Subcutaneous abdominal adipose tissue (tissue), 5 donors: ENCODE measurements at regions not wholly inside any gene's neighbourhood (a gene's known extent, or its start where the extent isn't known, plus 50 kb on each side); places are given as distances from the start of the nearest gene placed in this dataset.

Source experiments
- H3K27ac ChIP-seq: one replicate; pipeline ENCODE4 v1.7.0; 2013; ENCODE audit warnings: low read depth, mild to moderate bottlenecking, inconsistent platforms, low read length, moderate library complexity
- H3K27me3 ChIP-seq, 5 donors: one replicate each; pipeline ENCODE4 v1.7.0; 2013; ENCODE audit warnings: low read length in 5 of 5, inconsistent platforms in 1 of 5; ENCODE audit not compliant: control insufficient read depth in 5 of 5, insufficient read depth in 4 of 5
- H3K36me3 ChIP-seq, 5 donors: one replicate each; pipeline ENCODE4 v1.7.0; 2013; ENCODE audit warnings: low read length in 5 of 5; ENCODE audit not compliant: control insufficient read depth in 5 of 5, insufficient read depth in 5 of 5
- H3K4me1 ChIP-seq, 5 donors: one replicate each; pipeline ENCODE4 v1.7.0; 2013; ENCODE audit warnings: low read length in 5 of 5, mild to moderate bottlenecking in 3 of 5, moderate library complexity in 1 of 5; ENCODE audit not compliant: control insufficient read depth in 5 of 5, insufficient read depth in 5 of 5
- H3K4me3 ChIP-seq, 5 donors: one replicate each; pipeline ENCODE4 v1.7.0; 2013; ENCODE audit warnings: low read length in 5 of 5, low read depth in 1 of 5
- H3K9ac ChIP-seq, 5 donors: one replicate each; pipeline ENCODE4 v1.7.0; 2013; ENCODE audit warnings: low read length in 5 of 5, mild to moderate bottlenecking in 4 of 5, moderate library complexity in 3 of 5
- H3K9me3 ChIP-seq, 5 donors: one replicate each; pipeline ENCODE4 v1.7.0; 2013; ENCODE audit warnings: low read length in 5 of 5; ENCODE audit not compliant: control insufficient read depth in 5 of 5
- donor health status: healthy.
- donor health status: healthy.
- donor health status: healthy.
- donor health status: healthy.
- donor health status: healthy.

GRCh38 chr15:39458131-39458530 lies 122.7 kb upstream of the THBS1 start:
- Histone ChIP-seq H3K9ac (no peak overlapping the region), H3K27me3 (no peaks in the 10 kb centered on the region), H3K27ac (no peak overlapping the region), H3K4me1 (peaks cover 2 to 35% (median 27%) of the 10 kb centered on the region in 5 donors), H3K36me3 (no peaks in the 10 kb centered on the region), H3K9me3 (no peaks in the 10 kb centered on the region), H3K4me3 (no peak overlapping the region)

GRCh38 chr15:39459548-39459947 lies 121.3 kb upstream of the THBS1 start:
- H3K27me3 ChIP-seq: no peaks in the 10 kb centered on the region
- H3K36me3 ChIP-seq: no peaks in the 10 kb centered on the region
- no peaks in the 10 kb centered on the region for H3K9me3 ChIP-seq
- H3K4me1 ChIP-seq: peaks cover 2 to 34% (median 21%) of the 10 kb centered on the region in 5 donors
- no peak overlapping the region for H3K4me3 ChIP-seq
- H3K9ac ChIP-seq: no peak overlapping the region
- H3K27ac ChIP-seq: no peak overlapping the region

GRCh38 chr15:39460748-39461147 lies 120.1 kb upstream of the THBS1 start:
- Histone ChIP-seq H3K9ac (no peak overlapping the region), H3K36me3 (no peaks in the 10 kb centered on the region), H3K4me1 (peaks cover 2 to 33% (median 13%) of the 10 kb centered on the region in 5 donors), H3K9me3 (peaks cover 0 to 3% (median 0%) of the 10 kb centered on the region in 5 donors), H3K4me3 (no peak overlapping the region), H3K27me3 (no peaks in the 10 kb centered on the region), H3K27ac (no peak overlapping the region)

GRCh38 chr15:39461536-39462130 lies 119.2 kb upstream of the THBS1 start:
- Histone ChIP-seq H3K36me3 (no peaks in the 10 kb centered on the region), H3K9ac (no peak overlapping the region), H3K4me3 (no peak overlapping the region), H3K27me3 (no peaks in the 10 kb centered on the region), H3K9me3 (peaks cover 0 to 3% (median 0%) of the 10 kb centered on the region in 5 donors), H3K27ac (no peak overlapping the region), H3K4me1 (peaks cover 2 to 35% (median 6%) of the 10 kb centered on the region in 5 donors)

DNA sequence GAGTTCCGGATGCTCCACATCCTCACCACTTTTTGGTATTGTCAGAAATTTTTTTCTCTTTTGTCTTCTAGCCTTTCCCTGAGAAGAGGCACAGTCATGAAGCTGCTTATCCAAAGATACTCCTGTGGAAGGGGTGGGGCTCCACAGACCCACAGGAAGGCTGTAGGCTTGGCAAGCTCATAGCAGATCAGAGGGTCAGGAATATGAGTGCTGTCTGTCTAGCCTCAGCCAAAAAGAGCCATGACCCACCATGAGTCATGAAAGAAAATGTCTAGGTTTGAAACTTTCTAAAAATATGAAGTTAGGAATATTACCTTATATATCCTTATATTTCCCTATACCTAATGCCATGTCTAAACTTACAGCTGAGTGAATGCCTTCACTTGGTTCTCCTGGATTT lies 118.2 kb upstream of the THBS1 start:
- H3K4me1 ChIP-seq: peaks cover 0 to 37% (median 5%) of the 10 kb centered on the region in 5 donors
- no peak overlapping the region for H3K9ac ChIP-seq
- no peak overlapping the region for H3K4me3 ChIP-seq
- no peaks in the 10 kb centered on the region for H3K27me3 ChIP-seq
- peaks cover 0 to 3% (median 0%) of the 10 kb centered on the region in 5 donors for H3K9me3 ChIP-seq
- no peaks in the 10 kb centered on the region for H3K36me3 ChIP-seq
- no peak overlapping the region for H3K27ac ChIP-seq

- H3K4me1 ChIP-seq: peaks cover 0 to 35% (median 5%) of the 10 kb centered on the region in 5 donors
- no peak overlapping the region for H3K4me3 ChIP-seq
- H3K9me3 ChIP-seq: peaks cover 0 to 3% (median 0%) of the 10 kb centered on the region in 5 donors
- no peak overlapping the region for H3K9ac ChIP-seq
- no peaks in the 10 kb centered on the region for H3K36me3 ChIP-seq
- H3K27ac ChIP-seq: peak overlapping the region; percentile 32
- no peaks in the 10 kb centered on the region for H3K27me3 ChIP-seq
Measured at GRCh38 chr15:39465843-39466749, 114.8 kb upstream of the THBS1 start.

- H3K9ac ChIP-seq: no peak overlapping the region
- H3K4me1 ChIP-seq: peaks cover 0 to 29% (median 1%) of the 10 kb centered on the region in 5 donors
- no peaks in the 10 kb centered on the region for H3K36me3 ChIP-seq
- peak overlapping the region; percentile 32 for H3K27ac ChIP-seq
- H3K4me3 ChIP-seq: no peak overlapping the region
- H3K27me3 ChIP-seq: no peaks in the 10 kb centered on the region
- peaks cover 0 to 3% (median 0%) of the 10 kb centered on the region in 5 donors for H3K9me3 ChIP-seq
Measured at GRCh38 chr15:39466750-39467105, 114.2 kb upstream of the THBS1 start.

- Histone ChIP-seq H3K27me3 (no peaks in the 10 kb centered on the region), H3K4me1 (peaks cover 5 to 21% (median 13%) of the 10 kb centered on the region in 5 donors), H3K9me3 (peaks cover 0 to 3% (median 0%) of the 10 kb centered on the region in 5 donors), H3K9ac (no peak overlapping the region), H3K36me3 (no peaks in the 10 kb centered on the region), H3K27ac (no peak overlapping the region), H3K4me3 (no peak overlapping the region)
Measured at GRCh38 chr15:39468331-39468730, 112.5 kb upstream of the THBS1 start.

GRCh38 chr15:39468828-39469227 lies 112.1 kb upstream of the THBS1 start:
- Histone ChIP-seq H3K9me3 (peaks cover 0 to 3% (median 0%) of the 10 kb centered on the region in 5 donors), H3K4me3 (no peak overlapping the region), H3K9ac (no peak overlapping the region), H3K36me3 (no peaks in the 10 kb centered on the region), H3K27ac (no peak overlapping the region), H3K4me1 (peaks cover 5 to 22% (median 16%) of the 10 kb centered on the region in 5 donors), H3K27me3 (no peaks in the 10 kb centered on the region)
